ENCODE measurements at regions not wholly inside any gene's neighbourhood (a gene's known extent, or its start where the extent isn't known, plus 50 kb on each side); places are given as distances from the start of the nearest gene placed in this dataset.

GRCh38 chr1:37112430-37112829 lies 78.1 kb upstream of the GRIK3 start:
- no peaks in the 10 kb centered on the region for H3K27me3 ChIP-seq
- intact Hi-C loops (cut with DNase I), result no loop called here
- TF ChIP-seq EP300 (IDR thresholded peaks at IDR 0.05) (no peak), POLR2A (IDR thresholded peaks at IDR 0.05) (no peak), CTCF (IDR thresholded peaks at IDR 0.05) (no peak)
- H3K27ac ChIP-seq, result no peak overlapping the region
- no peaks in the 10 kb centered on the region for H3K4me1 ChIP-seq (ENCODE audit: insufficient read depth)
- 23 to 52% (median 41%) methylated on average over 1 of the region's 1 CpG for WGBS, 3 donors
- H3K36me3 ChIP-seq, result no peaks in the 10 kb centered on the region
- no peaks in the 10 kb centered on the region for H3K9me3 ChIP-seq
- H3K4me3 ChIP-seq, result no peak overlapping the region
- DNase-seq, result no peak

DNA sequence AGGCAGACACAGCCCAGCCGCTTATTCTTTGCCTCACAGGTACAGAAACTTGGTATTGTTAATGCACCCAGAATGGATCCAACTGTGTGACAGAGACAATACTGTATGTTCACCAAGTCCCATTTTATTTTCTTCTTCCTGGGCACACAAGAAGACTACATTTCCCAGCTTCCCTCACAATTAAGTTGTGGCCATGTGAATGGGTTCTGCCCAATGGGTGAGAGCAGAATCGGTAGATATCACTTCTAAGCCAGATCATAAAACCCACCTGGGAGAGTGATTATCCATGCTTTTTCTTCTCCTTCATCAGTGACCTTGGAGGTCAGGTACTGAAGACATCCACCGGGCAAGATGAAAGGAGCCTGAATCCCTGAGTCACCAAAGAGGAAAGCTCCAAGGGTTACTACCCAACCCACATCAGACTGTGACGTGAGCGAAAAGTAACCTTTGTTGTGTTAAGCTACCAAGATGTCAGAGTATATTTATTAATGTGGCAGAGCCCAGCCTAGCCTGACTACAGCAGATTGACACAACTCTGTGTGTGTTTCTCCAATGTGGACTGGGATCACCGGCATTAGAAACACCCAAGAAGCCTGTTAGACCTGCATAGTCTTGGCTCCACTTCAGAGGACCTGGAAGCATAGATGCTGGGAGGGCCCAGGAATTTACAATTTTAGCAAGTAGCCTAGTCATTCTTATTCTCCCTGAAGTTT lies 79.1 kb upstream of the GRIK3 start:
- Histone ChIP-seq H3K4me3 (no peak overlapping the region), H3K9me3 (no peaks in the 10 kb centered on the region), H3K27ac (no peak overlapping the region), H3K36me3 (no peaks in the 10 kb centered on the region), H3K4me1 (ENCODE audit: insufficient read depth) (no peaks in the 10 kb centered on the region), H3K27me3 (no peaks in the 10 kb centered on the region)
- intact Hi-C loops (cut with DNase I), result no loop called here
- TF ChIP-seq EP300 (IDR thresholded peaks at IDR 0.05) (no peak), POLR2A (IDR thresholded peaks at IDR 0.05) (no peak), CTCF (IDR thresholded peaks at IDR 0.05) (no peak)
- DNase-seq, result no peak
- 66 to 72% (median 68%) methylated on average over 6 of the region's 6 CpGs for WGBS, 3 donors

GRCh38 chr1:37118790-37119189 lies 84.5 kb upstream of the GRIK3 start:
- H3K4me1 ChIP-seq (ENCODE audit: insufficient read depth), result no peaks in the 10 kb centered on the region
- 26 to 47% (median 43%) methylated on average over 1 of the region's 1 CpG for WGBS, 3 donors
- no peak overlapping the region for H3K27ac ChIP-seq
- no peaks in the 10 kb centered on the region for H3K36me3 ChIP-seq
- H3K27me3 ChIP-seq, result no peaks in the 10 kb centered on the region
- DNase-seq, result no peak
- no peak overlapping the region for H3K4me3 ChIP-seq
- TF ChIP-seq CTCF (IDR thresholded peaks at IDR 0.05) (no peak), POLR2A (IDR thresholded peaks at IDR 0.05) (no peak), EP300 (IDR thresholded peaks at IDR 0.05) (no peak)
- no peaks in the 10 kb centered on the region for H3K9me3 ChIP-seq
- intact Hi-C loops (cut with DNase I), result no loop called here

GRCh38 chr1:37120279-37120678 lies 86.0 kb upstream of the GRIK3 start:
- H3K9me3 ChIP-seq, result no peaks in the 10 kb centered on the region
- H3K27me3 ChIP-seq, result no peaks in the 10 kb centered on the region
- no peaks in the 10 kb centered on the region for H3K4me1 ChIP-seq (ENCODE audit: insufficient read depth)
- H3K36me3 ChIP-seq, result no peaks in the 10 kb centered on the region
- intact Hi-C loops (cut with DNase I), result no loop called here
- no peak overlapping the region for H3K27ac ChIP-seq
- WGBS, 3 donors, result 59 to 66% (median 65%) methylated on average over 6 of the region's 6 CpGs
- TF ChIP-seq EP300 (IDR thresholded peaks at IDR 0.05) (no peak), CTCF (IDR thresholded peaks at IDR 0.05) (no peak), POLR2A (IDR thresholded peaks at IDR 0.05) (no peak)
- no peak for DNase-seq
- no peak overlapping the region for H3K4me3 ChIP-seq
